Neural cell (in vitro differentiated cells): ENCODE measurements at regions not wholly inside any gene's neighbourhood (a gene's known extent, or its start where the extent isn't known, plus 50 kb on each side); places are given as distances from the start of the nearest gene placed in this dataset.

Experiments used
- EP300 ChIP-seq: fragments of 450-650 bp; conservative IDR thresholded peaks from 2 replicates; pipeline ENCODE4 v1.6.1; 2014; ENCODE audit warnings: antibody characterized with exemption, mild to moderate bottlenecking, moderate library complexity; ENCODE audit not compliant: poor library complexity, severe bottlenecking
- EZH2 ChIP-seq: fragments of 200-600, 300-800 bp; shearing (Covaris generic), sonication (generic); IDR thresholded peaks from 2 replicates; pipeline ENCODE4 v1.6.1; 2014; ENCODE audit warnings: antibody characterized with exemption, low read length, borderline replicate concordance, mild to moderate bottlenecking; ENCODE audit not compliant: insufficient read depth, poor library complexity, severe bottlenecking
- TAF1 ChIP-seq: IDR thresholded peaks from 2 replicates; pipeline ENCODE4 v1.6.1; 2012; ENCODE audit warnings: low read depth
- TF ChIP-seq, protein P1 (sequence below): fragments of 450-650 bp; IDR thresholded peaks from 2 replicates; pipeline ENCODE4 v1.5.1; 2014; ENCODE audit warnings: antibody characterized with exemption, mild to moderate bottlenecking, moderate library complexity; ENCODE audit not compliant: poor library complexity, severe bottlenecking

DNA sequence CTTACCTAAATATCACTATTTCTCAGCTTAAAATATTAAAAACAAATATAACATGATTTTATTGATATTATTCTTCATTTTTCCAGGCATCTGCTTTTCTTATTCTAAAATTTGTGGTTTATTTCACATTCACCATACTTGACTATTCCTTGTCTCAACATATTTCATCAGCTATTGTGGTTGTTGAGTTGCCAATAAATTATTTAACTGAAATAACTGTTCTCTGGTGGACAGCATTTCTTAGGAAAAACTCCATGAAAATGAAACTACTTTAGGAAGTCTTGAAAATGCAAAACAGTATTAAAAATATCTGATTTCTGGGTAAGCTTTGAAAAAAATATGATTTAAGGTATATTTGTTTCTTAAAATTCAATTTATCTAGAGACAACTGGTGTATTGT is 122.9 kb upstream of the SEMA3A start:
- TF ChIP-seq TAF1 (no peak), EP300 (no peak), EZH2 (no peak)
- TF ChIP-seq, protein P1, sequence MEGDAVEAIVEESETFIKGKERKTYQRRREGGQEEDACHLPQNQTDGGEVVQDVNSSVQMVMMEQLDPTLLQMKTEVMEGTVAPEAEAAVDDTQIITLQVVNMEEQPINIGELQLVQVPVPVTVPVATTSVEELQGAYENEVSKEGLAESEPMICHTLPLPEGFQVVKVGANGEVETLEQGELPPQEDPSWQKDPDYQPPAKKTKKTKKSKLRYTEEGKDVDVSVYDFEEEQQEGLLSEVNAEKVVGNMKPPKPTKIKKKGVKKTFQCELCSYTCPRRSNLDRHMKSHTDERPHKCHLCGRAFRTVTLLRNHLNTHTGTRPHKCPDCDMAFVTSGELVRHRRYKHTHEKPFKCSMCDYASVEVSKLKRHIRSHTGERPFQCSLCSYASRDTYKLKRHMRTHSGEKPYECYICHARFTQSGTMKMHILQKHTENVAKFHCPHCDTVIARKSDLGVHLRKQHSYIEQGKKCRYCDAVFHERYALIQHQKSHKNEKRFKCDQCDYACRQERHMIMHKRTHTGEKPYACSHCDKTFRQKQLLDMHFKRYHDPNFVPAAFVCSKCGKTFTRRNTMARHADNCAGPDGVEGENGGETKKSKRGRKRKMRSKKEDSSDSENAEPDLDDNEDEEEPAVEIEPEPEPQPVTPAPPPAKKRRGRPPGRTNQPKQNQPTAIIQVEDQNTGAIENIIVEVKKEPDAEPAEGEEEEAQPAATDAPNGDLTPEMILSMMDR = no peak
